SU-DHL-6 (cell line): ENCODE measurements at regions not wholly inside any gene's neighbourhood (a gene's known extent, or its start where the extent isn't known, plus 50 kb on each side); places are given as distances from the start of the nearest gene placed in this dataset.

Experiments
- CTCF ChIP-seq: fragments of 200-600 bp; sonication (generic); IDR thresholded peaks from one replicate; pipeline ENCODE4 v1.5.1; 2017; ENCODE audit warnings: antibody characterized with exemption, mild to moderate bottlenecking, low read length, moderate library complexity; ENCODE audit not compliant: insufficient read depth, poor library complexity, severe bottlenecking
- EZH2phosphoT487 ChIP-seq: fragments of 200-600 bp; sonication (generic), shearing (Covaris generic); conservative IDR thresholded peaks from 2 replicates; pipeline ENCODE4 v1.6.1; 2018; ENCODE audit warnings: mild to moderate bottlenecking, antibody characterized with exemption, low read length, moderate library complexity, mixed read lengths

GRCh38 chr17:15049795-15050160, 215.3 kb downstream of the PMP22 start:
- TF ChIP-seq CTCF = no peak
- TF ChIP-seq EZH2phosphoT487 = no peak
